Activated naive CD4-positive, alpha-beta T cell treated with anti-CD3 and anti-CD28 coated beads, Interleukin-2, amount 50 U/mL, for 16 hours (primary cell): ENCODE measurements at regions not wholly inside any gene's neighbourhood (a gene's known extent, or its start where the extent isn't known, plus 50 kb on each side); places are given as distances from the start of the nearest gene placed in this dataset.
"Not testable (repeated sequence)": the region's sequence is repeated elsewhere in the genome, so short reads cannot be mapped to it uniquely, and the experiment has no call there.

Experiments used
- DNase-seq: peaks from one replicate; pipeline ENCODE4 v3.0.0-alpha.2; 2020

DNA sequence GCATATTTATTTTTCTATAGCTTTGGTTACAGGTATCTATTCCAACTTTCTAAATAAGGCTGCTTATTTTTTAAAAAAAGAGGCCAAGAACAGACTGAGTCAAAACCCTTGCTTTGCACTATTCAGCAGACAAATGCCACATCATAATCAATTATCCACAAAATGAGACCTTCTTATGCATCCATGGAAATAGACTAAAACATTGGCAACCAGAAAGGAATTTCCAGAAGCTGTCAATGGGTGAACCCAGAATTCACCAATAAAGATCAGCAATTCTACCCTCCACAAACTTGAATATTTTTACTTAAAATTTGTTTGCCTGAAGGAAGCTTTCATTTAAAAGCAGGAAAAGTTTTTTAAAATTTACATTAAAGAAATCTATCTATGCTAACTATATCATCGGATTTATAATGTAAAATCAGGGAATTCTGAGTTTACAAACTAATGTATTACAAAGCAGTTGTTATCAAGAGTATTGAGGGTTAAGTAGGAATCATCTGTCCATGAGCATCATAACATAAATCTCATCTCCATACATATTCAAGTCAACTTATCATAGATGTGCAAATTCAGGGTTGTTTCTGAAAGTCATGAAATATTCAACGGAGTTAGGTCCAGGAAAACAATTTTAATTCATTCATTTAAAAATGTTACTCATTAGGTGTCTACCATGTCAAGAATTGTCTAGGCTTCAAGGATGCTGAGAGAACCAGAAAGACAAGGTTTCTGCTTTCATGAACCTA, 548.0 kb downstream of the SATB2 start:
- DNase-seq = no peak

GRCh38 chr2:198905881-198906612, 551.7 kb downstream of the SATB2 start:
- DNase-seq = no peak

GRCh38 chr2:198901894-198902293, 555.8 kb downstream of the SATB2 start:
- DNase-seq = no peak

- DNase-seq = no peak
Measured at GRCh38 chr2:198900141-198900540, 557.6 kb downstream of the SATB2 start.

DNA sequence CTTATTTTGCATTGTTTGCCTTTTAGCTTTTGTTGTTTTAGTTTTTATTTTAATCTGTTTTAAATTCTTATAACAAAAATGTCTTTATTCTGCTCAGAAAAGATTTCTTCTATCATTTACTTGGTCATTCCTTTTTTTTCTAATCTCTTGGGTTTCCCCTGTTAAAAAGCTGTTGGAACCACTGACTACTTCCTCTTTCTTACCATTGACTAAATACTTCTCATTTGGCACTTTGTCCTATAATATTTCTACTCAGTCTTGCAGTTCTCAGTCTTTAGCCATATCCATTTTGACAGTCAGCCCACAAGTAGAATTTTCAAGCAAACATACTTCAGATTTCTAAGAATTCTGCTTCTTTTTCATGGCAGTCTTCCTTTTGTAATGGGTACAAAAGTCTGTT, 567.2 kb downstream of the SATB2 start:
- no peak for DNase-seq

DNA sequence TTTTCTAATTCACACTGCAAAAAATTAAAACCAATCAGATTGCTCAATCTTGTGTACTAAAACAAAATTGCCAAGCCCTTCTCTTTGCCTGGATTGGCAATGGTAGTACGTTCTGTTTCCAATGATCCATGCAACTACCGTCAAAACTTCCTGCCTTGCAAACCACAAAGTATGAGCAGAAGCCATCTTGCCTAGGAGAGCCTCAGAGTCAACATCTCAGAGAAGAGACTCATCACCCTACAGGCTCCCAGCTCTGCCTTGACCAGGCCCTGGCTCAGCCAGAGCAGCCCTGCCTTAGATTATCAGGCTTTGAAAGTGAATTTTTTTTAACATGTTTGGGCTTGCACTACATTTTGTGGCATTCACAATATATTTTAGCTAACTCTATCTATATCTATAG, 574.1 kb downstream of the SATB2 start:
- DNase-seq = no peak

DNA sequence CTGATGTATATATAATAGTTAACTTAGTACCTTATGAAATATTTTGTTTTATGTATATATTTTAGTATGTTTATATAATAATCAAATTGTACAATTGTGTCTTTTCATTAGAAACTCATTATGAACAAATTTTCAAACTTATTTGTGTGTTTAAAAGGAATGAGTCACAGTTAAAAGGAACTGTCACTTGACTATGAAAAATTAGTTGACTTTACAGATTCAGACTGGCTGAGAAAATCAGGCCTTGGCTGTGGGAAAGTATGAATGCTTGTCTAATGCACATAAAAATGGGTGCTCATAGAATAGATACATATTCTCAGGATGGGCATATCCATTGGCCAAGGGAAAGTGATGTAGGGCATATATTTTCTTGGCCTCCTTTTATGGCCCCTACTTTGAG, 576.8 kb downstream of the SATB2 start:
- DNase-seq = no peak

DNA sequence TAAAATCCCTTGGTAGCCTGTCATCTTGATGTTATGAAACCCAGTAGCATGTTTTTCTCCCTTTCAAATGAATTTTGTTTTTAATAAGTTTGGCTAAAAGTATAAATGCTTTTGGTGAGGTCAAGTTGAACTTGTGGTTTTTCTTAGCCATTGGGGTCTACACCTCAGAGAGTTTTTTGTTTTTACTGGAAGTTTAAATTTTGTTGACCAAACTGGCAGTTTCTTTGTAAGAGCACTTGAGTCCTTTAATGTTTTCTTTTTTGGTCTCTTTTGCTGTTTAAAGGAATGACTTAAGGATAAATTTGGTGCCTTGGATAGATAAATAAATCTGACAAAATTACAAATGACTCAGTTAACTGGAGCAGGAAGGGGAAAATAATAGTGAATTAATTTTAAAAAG, 577.3 kb downstream of the SATB2 start:
- DNase-seq = no peak

DNA sequence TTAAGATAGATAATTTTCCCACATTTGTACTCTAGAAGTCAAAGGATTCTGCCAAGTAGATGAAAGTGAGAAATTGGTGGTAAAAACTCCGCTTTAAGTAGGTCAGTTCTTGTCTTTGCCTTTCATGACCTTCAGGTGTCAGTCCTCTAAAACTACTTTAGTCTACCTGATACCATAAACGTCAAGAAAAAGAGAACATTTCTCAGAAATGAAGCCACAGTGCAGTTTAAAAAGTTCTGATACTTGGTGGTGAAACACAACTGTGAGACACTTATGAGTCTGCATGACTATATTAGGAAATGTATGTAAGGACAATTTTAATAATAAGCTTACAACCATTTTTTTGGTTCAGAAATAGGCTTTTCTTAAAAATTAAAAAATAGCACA, 583.3 kb downstream of the SATB2 start:
- no peak for DNase-seq

GRCh38 chr2:198873503-198874471, 584.0 kb downstream of the SATB2 start:
- DNase-seq = no peak

DNA sequence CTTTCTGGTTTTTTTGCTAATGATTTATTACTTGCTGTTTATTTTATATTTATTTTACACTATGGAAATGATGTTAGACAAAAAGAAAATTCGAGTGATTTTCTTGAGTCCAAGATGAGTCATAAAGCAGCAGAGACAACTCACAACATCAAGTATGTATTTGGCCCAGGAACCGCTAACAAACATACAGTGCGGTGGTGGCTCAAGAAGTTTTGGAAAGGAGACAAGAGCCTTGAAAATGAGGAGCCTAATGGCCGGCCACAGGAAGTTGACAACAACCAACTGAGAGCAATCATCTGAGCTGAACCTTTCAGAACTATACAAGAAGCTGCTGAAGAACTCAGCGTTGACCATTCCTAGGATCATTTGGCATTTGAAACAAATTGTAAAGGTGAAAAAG, 594.1 kb downstream of the SATB2 start:
- no peak for DNase-seq

- no peak for DNase-seq
Measured at GRCh38 chr2:198861080-198861479, 596.7 kb downstream of the SATB2 start.

DNA sequence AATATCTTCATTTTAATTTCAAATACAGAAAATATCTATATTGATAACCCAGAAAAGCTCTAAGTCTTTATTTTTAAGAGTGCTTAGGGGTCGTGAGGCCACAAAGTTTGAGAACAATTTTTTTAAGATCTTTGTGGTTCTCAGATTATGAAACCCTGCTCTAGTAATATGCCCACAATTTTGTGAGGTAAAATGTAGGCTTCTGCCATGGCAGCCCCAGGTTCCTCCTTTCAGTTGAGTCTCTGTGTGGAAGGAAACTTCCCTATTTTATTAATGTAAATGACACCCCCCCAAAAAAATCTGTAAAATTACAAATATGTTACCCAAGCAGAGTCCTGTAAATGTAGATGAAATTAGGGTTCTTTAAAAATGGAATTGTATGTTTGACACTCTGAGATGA, 600.5 kb downstream of the SATB2 start:
- no peak for DNase-seq

DNA sequence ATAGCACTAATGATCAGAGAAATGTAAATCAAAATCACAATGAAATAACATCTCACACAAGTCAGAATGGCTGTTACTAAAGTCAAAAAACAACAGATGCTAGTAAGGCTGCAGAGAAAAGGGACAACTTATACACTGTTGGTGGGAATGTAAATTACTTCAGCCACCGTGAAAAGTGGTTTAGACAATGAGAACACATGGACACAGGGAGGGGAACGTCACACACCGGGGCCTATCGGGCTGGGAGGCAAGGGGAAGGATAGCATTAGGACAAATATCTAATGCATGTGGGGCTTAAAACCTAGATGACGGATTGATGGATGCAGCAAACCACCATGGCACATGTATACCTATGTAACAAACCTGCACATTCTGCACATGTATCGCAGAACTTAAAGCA, 602.0 kb downstream of the SATB2 start:
- DNase-seq = not testable (repeated sequence)

GRCh38 chr2:198852248-198852647, 605.5 kb downstream of the SATB2 start:
- DNase-seq = no peak

DNA sequence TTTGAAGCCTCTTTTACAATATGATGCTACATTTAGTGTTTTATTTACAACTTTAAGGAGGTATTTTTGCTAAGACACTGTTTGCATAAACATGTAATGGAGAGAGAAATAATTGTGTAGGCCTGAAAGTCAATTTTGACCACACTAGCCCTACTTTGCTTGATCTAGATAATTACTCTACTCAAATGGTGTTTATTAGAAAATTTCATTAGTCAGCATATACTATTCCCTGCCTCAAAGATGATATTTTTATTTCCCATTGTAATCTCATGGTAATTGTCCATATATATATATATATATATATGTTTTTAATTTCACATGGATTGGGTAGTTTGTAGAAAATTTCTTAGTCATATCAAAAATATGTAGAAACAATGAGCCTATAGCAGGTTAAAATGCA, 632.2 kb downstream of the SATB2 start:
- DNase-seq = no peak

GRCh38 chr2:198817536-198817935, 640.2 kb downstream of the SATB2 start:
- DNase-seq = no peak

DNA sequence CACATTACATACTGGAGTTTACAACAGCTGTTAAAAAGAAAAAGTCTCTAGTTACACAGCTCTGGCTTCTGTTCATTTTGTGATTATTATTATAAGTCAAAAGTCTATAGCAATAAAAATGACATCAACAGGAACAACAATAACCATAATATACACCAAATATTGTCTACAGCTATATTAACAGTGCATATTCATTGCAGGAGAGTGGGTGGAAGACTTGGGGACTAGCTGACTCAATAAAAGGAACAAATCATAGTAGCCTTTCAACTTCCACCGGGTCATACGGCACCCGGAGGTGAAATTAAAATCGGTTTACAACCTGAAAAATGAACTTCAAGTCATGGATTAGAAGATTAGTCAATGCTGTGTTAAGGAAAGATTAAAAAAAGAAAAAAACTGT, 642.1 kb downstream of the SATB2 start:
- no peak for DNase-seq

DNA sequence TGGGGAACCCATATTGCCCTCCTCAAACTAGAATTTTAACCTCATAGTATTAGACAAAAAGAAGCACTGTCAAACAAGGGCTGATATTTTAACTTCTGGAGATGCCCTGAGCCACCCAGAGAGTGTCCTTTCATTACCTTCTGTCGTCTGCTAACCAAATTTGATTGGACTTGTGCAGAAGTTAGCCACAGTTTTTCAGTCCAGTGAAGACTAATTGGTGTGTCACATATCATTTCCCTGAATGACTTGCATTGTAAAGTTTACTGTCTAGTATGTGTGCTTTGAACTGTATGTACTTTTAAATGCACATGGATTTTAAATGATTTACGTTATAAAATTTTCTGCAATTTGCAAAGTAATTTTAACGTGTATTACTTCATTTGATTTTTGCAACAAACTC, 646.5 kb downstream of the SATB2 start:
- DNase-seq = no peak

DNA sequence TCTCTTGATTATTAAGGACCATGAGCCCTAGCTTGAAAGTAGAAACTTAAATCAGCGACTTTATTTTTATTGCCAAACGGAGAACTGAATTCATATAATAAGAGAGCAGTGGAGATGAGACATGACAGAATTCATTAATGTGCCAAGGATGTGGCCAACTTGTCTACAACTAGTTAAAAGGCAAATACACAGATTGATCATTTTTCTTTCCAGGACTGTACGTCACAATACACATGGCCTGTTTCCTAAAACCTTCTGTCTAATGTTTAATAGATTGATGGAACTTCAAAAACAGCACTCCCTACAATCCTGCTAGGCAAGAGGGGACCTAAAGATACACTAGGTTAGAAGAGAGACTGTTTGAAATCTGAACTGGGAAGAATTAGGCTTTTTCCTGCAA, 647.8 kb downstream of the SATB2 start:
- DNase-seq = no peak

GRCh38 chr2:198807131-198807530, 650.6 kb downstream of the SATB2 start:
- DNase-seq = no peak

GRCh38 chr2:198795419-198795818, 662.3 kb downstream of the SATB2 start:
- no peak for DNase-seq

DNA sequence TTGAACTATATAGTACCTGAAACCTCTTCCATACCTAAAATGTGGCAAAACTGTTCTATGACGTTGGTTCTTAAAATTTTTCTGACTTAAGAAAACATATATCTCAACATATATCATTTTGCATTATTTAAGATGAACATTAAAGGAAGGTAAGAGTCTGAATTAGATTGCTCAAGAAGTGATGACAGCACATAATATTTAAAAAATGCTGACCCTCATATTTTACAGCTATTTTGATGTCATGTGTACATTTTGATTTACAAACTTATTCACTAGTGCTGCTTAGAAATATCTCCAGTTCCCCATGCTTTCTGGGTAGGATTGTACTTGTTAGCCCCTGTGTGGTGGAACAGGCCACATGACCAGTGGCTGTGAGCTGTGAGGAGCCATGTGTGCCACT, 666.1 kb downstream of the SATB2 start:
- DNase-seq = no peak

DNA sequence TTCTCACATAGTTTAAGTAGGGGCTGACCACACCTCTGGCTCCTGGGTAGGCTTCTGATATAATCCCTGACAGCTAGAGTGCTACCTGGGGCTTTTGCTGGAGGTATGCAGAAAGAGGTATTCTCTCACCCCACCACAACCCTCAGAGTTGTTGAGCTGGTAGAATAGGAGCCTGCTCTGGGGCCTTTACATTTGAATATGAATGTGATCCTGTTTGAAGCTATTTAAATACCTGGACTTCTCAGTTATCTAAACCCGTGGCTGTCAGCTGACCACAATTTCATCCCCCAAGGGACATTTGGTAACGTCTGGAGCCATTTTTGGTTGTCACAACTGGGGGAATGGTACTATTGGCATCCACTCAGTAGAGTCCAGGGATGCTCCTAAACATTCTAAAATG, 669.1 kb downstream of the SATB2 start:
- DNase-seq = no peak
